ENCODE measurements at regions not wholly inside any gene's neighbourhood (a gene's known extent, or its start where the extent isn't known, plus 50 kb on each side); places are given as distances from the start of the nearest gene placed in this dataset.

DNA sequence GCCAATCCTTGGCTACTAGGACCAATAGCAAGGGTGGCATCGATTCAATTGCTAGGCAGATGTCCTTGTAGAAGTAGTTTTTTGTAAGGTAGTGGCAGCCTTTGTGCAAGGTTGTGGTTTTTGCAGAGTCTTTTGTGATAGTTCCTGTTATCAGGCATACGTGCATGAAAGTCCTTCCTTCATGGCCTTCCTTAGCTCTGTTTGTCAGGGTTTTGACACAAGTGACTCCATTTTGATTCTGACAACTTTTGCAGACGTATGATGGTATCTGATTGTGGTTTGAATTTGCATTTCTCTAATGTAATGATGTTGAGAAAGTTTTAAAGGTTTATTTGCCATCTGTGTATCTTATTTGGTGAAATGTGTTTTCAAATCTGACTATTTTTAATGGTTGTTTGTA lies 71.8 kb upstream of the SYPL1 start:
- DNase-seq, result no peak
- Histone ChIP-seq H3K27ac (no peak overlapping the region), H3K36me3 (no peaks in the 10 kb centered on the region), H3K9me3 (no peaks in the 10 kb centered on the region), H3K4me3 (no peak overlapping the region), H3K4me1 (no peaks in the 10 kb centered on the region), H3K27me3 (no peaks in the 10 kb centered on the region)
- TF ChIP-seq POLR2A (IDR thresholded peaks at IDR 0.05), result no peak
- no peak for TF ChIP-seq CTCF (IDR thresholded peaks at IDR 0.05)

DNA sequence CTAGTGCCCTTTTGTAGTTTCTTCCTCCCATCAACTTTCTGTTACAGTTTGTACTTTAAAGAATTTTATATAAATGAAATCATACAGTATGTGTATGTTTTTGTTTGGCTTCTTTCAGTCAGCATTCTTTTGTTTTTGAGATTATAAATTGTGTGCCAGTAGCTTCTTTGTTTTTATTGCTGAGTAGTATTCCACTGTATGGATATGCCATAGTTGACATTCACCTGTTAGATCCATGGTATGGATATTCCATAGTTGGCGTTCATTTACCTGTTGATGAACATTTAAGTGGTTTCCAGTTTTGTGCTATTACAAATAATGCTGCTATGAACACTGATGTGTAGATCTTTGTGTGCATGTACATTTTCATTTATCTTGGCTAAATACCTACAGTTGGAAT lies 70.8 kb upstream of the SYPL1 start:
- H3K4me3 ChIP-seq, result no peak overlapping the region
- H3K27ac ChIP-seq, result no peak overlapping the region
- DNase-seq, result no peak
- H3K4me1 ChIP-seq, result no peaks in the 10 kb centered on the region
- no peaks in the 10 kb centered on the region for H3K36me3 ChIP-seq
- H3K9me3 ChIP-seq, result no peaks in the 10 kb centered on the region
- no peak for TF ChIP-seq POLR2A (IDR thresholded peaks at IDR 0.05)
- TF ChIP-seq CTCF (IDR thresholded peaks at IDR 0.05), result no peak
- H3K27me3 ChIP-seq, result no peaks in the 10 kb centered on the region

GRCh38 chr7:106181658-106182265 lies 69.7 kb upstream of the SYPL1 start:
- Histone ChIP-seq H3K4me1 (peaks cover 0 to 4% (median 0%) of the 10 kb centered on the region in 4 donors), H3K9me3 (no peaks in the 10 kb centered on the region), H3K36me3 (no peaks in the 10 kb centered on the region), H3K27me3 (no peaks in the 10 kb centered on the region), H3K27ac (no peak overlapping the region), H3K4me3 (no peak overlapping the region)
- TF ChIP-seq POLR2A (IDR thresholded peaks at IDR 0.05) (no peak), CTCF (IDR thresholded peaks at IDR 0.05) (no peak)
- DNase-seq, result no peak

- peaks cover 0 to 6% (median 0%) of the 10 kb centered on the region in 4 donors for H3K4me1 ChIP-seq
- no peaks in the 10 kb centered on the region for H3K36me3 ChIP-seq
- DNase-seq, result no peak
- H3K27ac ChIP-seq, result no peak overlapping the region
- no peaks in the 10 kb centered on the region for H3K27me3 ChIP-seq
- TF ChIP-seq CTCF (IDR thresholded peaks at IDR 0.05), result no peak
- TF ChIP-seq POLR2A (IDR thresholded peaks at IDR 0.05), result no peak
- no peaks in the 10 kb centered on the region for H3K9me3 ChIP-seq
- no peak overlapping the region for H3K4me3 ChIP-seq
These were observed 68.6 kb upstream of the SYPL1 start for GRCh38 chr7:106180721-106181120.

DNA sequence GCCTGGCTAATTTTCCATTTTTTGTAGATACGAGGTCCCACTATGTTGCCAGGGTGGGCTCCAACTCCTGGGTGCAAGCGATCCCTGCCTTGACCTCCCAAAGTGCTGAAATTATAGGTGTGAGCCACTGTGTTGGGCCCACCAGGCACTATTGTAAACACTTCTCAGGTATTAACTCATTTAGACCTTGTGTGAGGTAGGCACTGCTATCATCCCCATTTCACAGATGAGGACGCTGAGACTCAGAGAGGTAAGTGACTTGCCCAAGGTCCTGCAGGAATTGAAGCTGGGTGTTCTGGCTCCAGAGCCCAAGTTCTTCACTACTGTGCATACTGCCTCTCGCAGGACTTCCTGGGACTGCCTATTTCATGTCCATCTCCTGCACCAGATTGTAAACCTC lies 67.1 kb upstream of the SYPL1 start:
- DNase-seq, result no peak
- no peaks in the 10 kb centered on the region for H3K9me3 ChIP-seq
- peaks cover 0 to 6% (median 0%) of the 10 kb centered on the region in 4 donors for H3K4me1 ChIP-seq
- no peaks in the 10 kb centered on the region for H3K27me3 ChIP-seq
- H3K36me3 ChIP-seq, result no peaks in the 10 kb centered on the region
- H3K4me3 ChIP-seq, result no peak overlapping the region
- no peak for TF ChIP-seq POLR2A (IDR thresholded peaks at IDR 0.05)
- no peak for TF ChIP-seq CTCF (IDR thresholded peaks at IDR 0.05)
- H3K27ac ChIP-seq, result no peak overlapping the region
